SK-N-SH treated with all-trans-retinoic acid at 6 μM for 48 hours (cell line): ENCODE measurements at regions not wholly inside any gene's neighbourhood (a gene's known extent, or its start where the extent isn't known, plus 50 kb on each side); places are given as distances from the start of the nearest gene placed in this dataset.

Experiments used
- ARNTL ChIP-seq: fragments of 450-650 bp; formaldehyde crosslinking; IDR thresholded peaks from 2 replicates; pipeline ENCODE4 v1.5.0; 2020; ENCODE audit warnings: low read depth, mild to moderate bottlenecking, moderate library complexity, borderline replicate concordance
- BACH2 ChIP-seq: fragments of 250-450 bp; sonication (Bioruptor Pico); IDR thresholded peaks from 2 replicates; pipeline ENCODE4 v1.9.0; 2021; ENCODE audit warnings: mild to moderate bottlenecking, borderline replicate concordance
- ESRRG ChIP-seq: fragments of 250-450 bp; sonication (Bioruptor Pico); IDR thresholded peaks from 2 replicates; pipeline ENCODE4 v1.6.1; 2021; ENCODE audit warnings: mild to moderate bottlenecking
- PPARA ChIP-seq: fragments of 250-450 bp; sonication (Bioruptor Pico); IDR thresholded peaks from 2 replicates; pipeline ENCODE4 v1.5.0; 2020; ENCODE audit warnings: mild to moderate bottlenecking, borderline replicate concordance
- ZFP3 ChIP-seq: fragments of 250-450 bp; sonication (Bioruptor Pico); IDR thresholded peaks from 2 replicates; pipeline ENCODE4 v1.5.0; 2020; ENCODE audit warnings: mild to moderate bottlenecking, moderate library complexity
- TF ChIP-seq, protein P1 (sequence below): fragments of 250-450 bp; sonication (Bioruptor Pico); IDR thresholded peaks from 2 replicates; pipeline ENCODE4 v1.5.1; 2021; ENCODE audit warnings: mild to moderate bottlenecking, moderate library complexity

GRCh38 chr3:165895919-165896318 lies 58.7 kb upstream of the BCHE start:
- TF ChIP-seq BACH2 (CRISPR knock-in tag): no peak
- TF ChIP-seq ZFP3 (CRISPR knock-in tag): no peak
- no peak for TF ChIP-seq ARNTL (CRISPR knock-in tag)
- TF ChIP-seq PPARA (CRISPR knock-in tag): no peak
- no peak for TF ChIP-seq ESRRG (CRISPR knock-in tag)
- TF ChIP-seq, protein P1, sequence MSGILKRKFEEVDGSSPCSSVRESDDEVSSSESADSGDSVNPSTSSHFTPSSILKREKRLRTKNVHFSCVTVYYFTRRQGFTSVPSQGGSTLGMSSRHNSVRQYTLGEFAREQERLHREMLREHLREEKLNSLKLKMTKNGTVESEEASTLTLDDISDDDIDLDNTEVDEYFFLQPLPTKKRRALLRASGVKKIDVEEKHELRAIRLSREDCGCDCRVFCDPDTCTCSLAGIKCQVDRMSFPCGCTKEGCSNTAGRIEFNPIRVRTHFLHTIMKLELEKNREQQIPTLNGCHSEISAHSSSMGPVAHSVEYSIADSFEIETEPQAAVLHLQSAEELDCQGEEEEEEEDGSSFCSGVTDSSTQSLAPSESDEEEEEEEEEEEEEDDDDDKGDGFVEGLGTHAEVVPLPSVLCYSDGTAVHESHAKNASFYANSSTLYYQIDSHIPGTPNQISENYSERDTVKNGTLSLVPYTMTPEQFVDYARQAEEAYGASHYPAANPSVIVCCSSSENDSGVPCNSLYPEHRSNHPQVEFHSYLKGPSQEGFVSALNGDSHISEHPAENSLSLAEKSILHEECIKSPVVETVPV (CRISPR knock-in tag): no peak
